GM23338 (cell line): ENCODE measurements at regions not wholly inside any gene's neighbourhood (a gene's known extent, or its start where the extent isn't known, plus 50 kb on each side); places are given as distances from the start of the nearest gene placed in this dataset.

Experiments used
- ATAC-seq: fragments of 200-7000 bp; cut with Tn5 transposase; 3 replicates; pipeline ENCODE4 v1.9.1; 2020
- DNase-seq: peaks from one replicate; pipeline ENCODE4 v3.0.0-alpha.2; 2015; ENCODE audit warnings: low spot score
- H2AFZ ChIP-seq: fragments of 200-600 bp; sonication (generic); 2 replicates; pipeline ENCODE4 v1.8.0; 2016; ENCODE audit warnings: antibody characterized with exemption, mild to moderate bottlenecking, moderate library complexity
- H3F3A ChIP-seq: fragments of 200-600 bp; sonication (generic); replicated peaks from 2 replicates; pipeline ENCODE4 v1.8.0; 2017; ENCODE audit warnings: antibody characterized with exemption, mixed run types, low read depth
- H3K27ac ChIP-seq: fragments of 200-600 bp; sonication (generic); 2 replicates; pipeline ENCODE4 v1.6.1; 2016; ENCODE audit warnings: low read depth
- H3K27me3 ChIP-seq: fragments of 200-600 bp; sonication (generic); 2 replicates; pipeline ENCODE4 v1.8.0; 2016; ENCODE audit warnings: mild to moderate bottlenecking, mixed run types, moderate library complexity; ENCODE audit not compliant: insufficient read depth
- H3K36me3 ChIP-seq: fragments of 200-600 bp; sonication (generic); 2 replicates; pipeline ENCODE4 v1.8.0; 2016; ENCODE audit warnings: mild to moderate bottlenecking; ENCODE audit not compliant: insufficient read depth
- H3K4me1 ChIP-seq: fragments of 200-600 bp; sonication (generic); 2 replicates; pipeline ENCODE4 v1.8.0; 2016; ENCODE audit warnings: mild to moderate bottlenecking, moderate library complexity; ENCODE audit not compliant: insufficient read depth
- H3K4me2 ChIP-seq: fragments of 200-600 bp; sonication (generic); 2 replicates; pipeline ENCODE4 v1.7.1; 2017; ENCODE audit warnings: mixed run types
- H3K4me3 ChIP-seq: fragments of 200-600 bp; sonication (generic); 2 replicates; pipeline ENCODE4 v1.6.1; 2016; ENCODE audit warnings: mixed run types
- H3K79me2 ChIP-seq: fragments of 200-600 bp; sonication (generic); replicated peaks from 2 replicates; pipeline ENCODE4 v1.8.0; 2017; ENCODE audit warnings: mild to moderate bottlenecking; ENCODE audit not compliant: insufficient read depth
- H3K9me2 ChIP-seq: fragments of 200-600 bp; sonication (generic); 2 replicates; pipeline ENCODE4 v1.8.0; 2017; ENCODE audit not compliant: insufficient read depth
- H4K20me1 ChIP-seq: fragments of 200-600 bp; sonication (generic); replicated peaks from 2 replicates; pipeline ENCODE4 v1.8.0; 2017; ENCODE audit warnings: mild to moderate bottlenecking; ENCODE audit not compliant: insufficient read depth
- H3K27ac Mint-ChIP-seq: 2 replicates; pipeline ENCODE4 v1.8.0; 2020; ENCODE audit warnings: inconsistent platforms, mild to moderate bottlenecking, moderate library complexity, mixed read lengths
- H3K27me3 Mint-ChIP-seq: 3 replicates; pipeline ENCODE4 v1.8.0; 2022; ENCODE audit warnings: low read depth, mild to moderate bottlenecking, moderate library complexity, mixed read lengths, inconsistent platforms; ENCODE audit not compliant: insufficient read depth, poor library complexity
- H3K36me3 Mint-ChIP-seq: 3 replicates; pipeline ENCODE4 v1.8.0; 2021; ENCODE audit warnings: low read depth, mild to moderate bottlenecking, inconsistent platforms, moderate library complexity, mixed read lengths
- H3K4me1 Mint-ChIP-seq: 3 replicates; pipeline ENCODE4 v1.8.0; 2020; ENCODE audit warnings: mild to moderate bottlenecking, inconsistent platforms, mixed read lengths
- H3K4me3 Mint-ChIP-seq: 3 replicates; pipeline ENCODE4 v1.8.0; 2021; ENCODE audit warnings: moderate library complexity, mild to moderate bottlenecking, inconsistent platforms, mixed read lengths
- H3K9me3 Mint-ChIP-seq: 3 replicates; pipeline ENCODE4 v1.8.0; 2020; ENCODE audit warnings: moderate library complexity, mild to moderate bottlenecking, inconsistent platforms, mixed read lengths
- CREB1 ChIP-seq: fragments of 250-450 bp; sonication (Bioruptor Pico); IDR thresholded peaks from 2 replicates; pipeline ENCODE4 v1.5.0; 2020; ENCODE audit warnings: low read depth, mild to moderate bottlenecking, moderate library complexity
- CTCF ChIP-seq, 2 experiments: fragments of 200-600 bp in 1 of 2; sonication (generic) in 1 of 2; conservative IDR thresholded peaks; 2 replicates each; pipeline versions ENCODE4 v1.5.1 to v1.6.1; 2016 to 2017; ENCODE audit warnings: antibody characterized with exemption in 2 of 2, low read depth in 2 of 2, mild to moderate bottlenecking in 2 of 2, moderate library complexity in 1 of 2
- ETS1 ChIP-seq: IDR thresholded peaks from 2 replicates; pipeline ENCODE4 v1.6.1; 2016; ENCODE audit warnings: antibody characterized with exemption
- EZH2 ChIP-seq: fragments of 200-600 bp; sonication (generic); IDR thresholded peaks from one replicate; pipeline ENCODE4 v1.8.0; 2017; ENCODE audit warnings: antibody characterized with exemption, mild to moderate bottlenecking, low read depth; ENCODE audit not compliant: unreplicated experiment
- EZH2phosphoT487 ChIP-seq: fragments of 200-600 bp; sonication (generic); IDR thresholded peaks from one replicate; pipeline ENCODE4 v1.8.1; 2018; ENCODE audit warnings: antibody characterized with exemption; ENCODE audit not compliant: unreplicated experiment
- JUNB ChIP-seq: IDR thresholded peaks from one replicate; pipeline ENCODE4 v1.6.1; 2016; ENCODE audit warnings: antibody characterized with exemption; ENCODE audit not compliant: unreplicated experiment
- NANOG ChIP-seq: IDR thresholded peaks from 2 replicates; pipeline ENCODE4 v1.6.1; 2016; ENCODE audit warnings: antibody characterized with exemption, borderline replicate concordance
- POLR2AphosphoS5 ChIP-seq: IDR thresholded peaks from 2 replicates; pipeline ENCODE4 v1.6.1; 2016; ENCODE audit warnings: antibody characterized with exemption, low read depth
- REST ChIP-seq: IDR thresholded peaks from one replicate; pipeline ENCODE4 v1.6.1; 2018; ENCODE audit warnings: antibody characterized with exemption; ENCODE audit not compliant: unreplicated experiment
- STAT1 ChIP-seq: IDR thresholded peaks from one replicate; pipeline ENCODE4 v1.6.1; 2016; ENCODE audit warnings: antibody characterized with exemption; ENCODE audit not compliant: unreplicated experiment
- ZNF114 ChIP-seq: fragments of 250-450 bp; sonication (Bioruptor Pico); IDR thresholded peaks from 2 replicates; pipeline ENCODE4 v1.5.0; 2020; ENCODE audit warnings: mild to moderate bottlenecking, moderate library complexity
- ZNF331 ChIP-seq: fragments of 250-450 bp; sonication (Bioruptor Pico); IDR thresholded peaks from 2 replicates; pipeline ENCODE4 v1.5.0; 2020; ENCODE audit warnings: low read depth, mild to moderate bottlenecking, moderate library complexity
- ZNF462 ChIP-seq: fragments of 250-450 bp; sonication (Bioruptor Pico); IDR thresholded peaks from 2 replicates; pipeline ENCODE4 v1.5.0; 2020; ENCODE audit warnings: mild to moderate bottlenecking, moderate library complexity

GRCh38 chr6:139446768-139447655 lies 72.6 kb upstream of the CITED2 start:
- TF ChIP-seq STAT1 (no peak), ZNF114 (CRISPR knock-in tag) (no peak), EZH2phosphoT487 (no peak), ETS1 (no peak), CREB1 (no peak), EZH2 (no peak), NANOG (no peak), ZNF331 (CRISPR knock-in tag) (no peak), POLR2AphosphoS5 (no peak), CTCF (conservative IDR thresholded peaks at IDR 0.05; ENCODE audit: low read depth in 2 of 2) (no peak), JUNB (no peak), REST (no peak), ZNF462 (CRISPR knock-in tag) (no peak)
- no peak overlapping the region for H3K27ac ChIP-seq
- no peaks in the 10 kb centered on the region for H3K9me3 Mint-ChIP-seq
- DNase-seq: no peak
- H3K36me3 Mint-ChIP-seq: no peaks in the 10 kb centered on the region
- H3K4me2 ChIP-seq: no peak overlapping the region
- H2AFZ ChIP-seq: no peak overlapping the region
- no peak for ATAC-seq
- H4K20me1 ChIP-seq: no peaks in the 10 kb centered on the region
- no peaks in the 10 kb centered on the region for H3K79me2 ChIP-seq
- peaks cover 7% of the 10 kb centered on the region for H3K27me3 Mint-ChIP-seq
- peaks cover 13% of the 10 kb centered on the region for H3K4me1 ChIP-seq
- no peak overlapping the region for H3K4me3 ChIP-seq
- no peaks in the 10 kb centered on the region for H3F3A ChIP-seq
- no peaks in the 10 kb centered on the region for H3K9me2 ChIP-seq
- no peaks in the 10 kb centered on the region for H3K27me3 ChIP-seq
- H3K36me3 ChIP-seq: no peaks in the 10 kb centered on the region
- H3K4me1 Mint-ChIP-seq: peaks cover 40% of the 10 kb centered on the region
- H3K4me3 Mint-ChIP-seq: no peak overlapping the region
- H3K27ac Mint-ChIP-seq: no peak overlapping the region
